RWPE2 (cell line): ENCODE measurements at regions not wholly inside any gene's neighbourhood (a gene's known extent, or its start where the extent isn't known, plus 50 kb on each side); places are given as distances from the start of the nearest gene placed in this dataset.

Source experiments
- ATAC-seq: fragments of 200-7000 bp; cut with Tn5 transposase; 3 replicates; pipeline ENCODE4 v1.9.1; 2021; ENCODE audit warnings: low read depth
- DNase-seq: peaks from one replicate; pipeline ENCODE4 v3.0.0-alpha.2; 2020; ENCODE audit warnings: low spot score
- H3K27ac ChIP-seq: fragments of 450-650 bp; 2 replicates; pipeline ENCODE4 v1.5.1; 2017; ENCODE audit warnings: mild to moderate bottlenecking; ENCODE audit not compliant: poor library complexity, severe bottlenecking
- H3K27me3 ChIP-seq: fragments of 250-450 bp; sonication (Bioruptor Pico); 2 replicates; pipeline ENCODE4 v1.5.1; 2021; ENCODE audit warnings: mild to moderate bottlenecking, moderate library complexity; ENCODE audit not compliant: insufficient read depth, poor library complexity, severe bottlenecking
- H3K36me3 ChIP-seq: fragments of 250-450 bp; sonication (Bioruptor Pico); 2 replicates; pipeline ENCODE4 v1.5.1; 2020; ENCODE audit warnings: low read depth, mild to moderate bottlenecking, moderate library complexity
- H3K4me1 ChIP-seq: fragments of 250-450 bp; sonication (Bioruptor Pico); 2 replicates; pipeline ENCODE4 v1.5.1; 2021; ENCODE audit warnings: mild to moderate bottlenecking, moderate library complexity; ENCODE audit not compliant: insufficient read depth, poor library complexity, severe bottlenecking
- H3K4me3 ChIP-seq: fragments of 250-450 bp; sonication (Bioruptor Pico); 2 replicates; pipeline ENCODE4 v1.5.1; 2021; ENCODE audit warnings: mild to moderate bottlenecking, moderate library complexity; ENCODE audit not compliant: severe bottlenecking
- H3K9me3 ChIP-seq: fragments of 250-450 bp; sonication (Bioruptor Pico); 2 replicates; pipeline ENCODE4 v1.5.1; 2021; ENCODE audit warnings: mild to moderate bottlenecking, moderate library complexity; ENCODE audit not compliant: severe bottlenecking
- CTCF ChIP-seq: fragments of 450-650 bp; IDR thresholded peaks from one replicate; pipeline ENCODE4 v1.5.1; 2017; ENCODE audit warnings: mild to moderate bottlenecking, moderate library complexity; ENCODE audit not compliant: poor library complexity, severe bottlenecking

GRCh38 chr11:109818290-109818689, 274.9 kb upstream of the ZC3H12C start:
- TF ChIP-seq CTCF = no peak
- DNase-seq = no peak
- Histone ChIP-seq H3K27ac (no peak overlapping the region), H3K27me3 (peaks cover 7% of the 10 kb centered on the region), H3K9me3 (no peaks in the 10 kb centered on the region), H3K4me1 (no peaks in the 10 kb centered on the region), H3K36me3 (no peaks in the 10 kb centered on the region), H3K4me3 (no peak overlapping the region)
- no peak for ATAC-seq

- ATAC-seq = no peak
- Histone ChIP-seq H3K36me3 (no peaks in the 10 kb centered on the region), H3K9me3 (no peaks in the 10 kb centered on the region), H3K27ac (no peak overlapping the region), H3K4me1 (no peaks in the 10 kb centered on the region), H3K4me3 (no peak overlapping the region), H3K27me3 (peaks cover 7% of the 10 kb centered on the region)
- DNase-seq = no peak
- no peak for TF ChIP-seq CTCF
These were observed 273.8 kb upstream of the ZC3H12C start for GRCh38 chr11:109819410-109819809.

GRCh38 chr11:109821511-109821910, 271.7 kb upstream of the ZC3H12C start:
- Histone ChIP-seq H3K27me3 (peaks cover 7% of the 10 kb centered on the region), H3K36me3 (no peaks in the 10 kb centered on the region), H3K27ac (no peak overlapping the region), H3K9me3 (no peaks in the 10 kb centered on the region), H3K4me3 (no peak overlapping the region), H3K4me1 (no peaks in the 10 kb centered on the region)
- no peak for DNase-seq
- ATAC-seq = no peak
- TF ChIP-seq CTCF = no peak

- no peaks in the 10 kb centered on the region for H3K9me3 ChIP-seq
- no peaks in the 10 kb centered on the region for H3K36me3 ChIP-seq
- ATAC-seq = no peak
- no peak for DNase-seq
- H3K4me3 ChIP-seq = no peak overlapping the region
- no peaks in the 10 kb centered on the region for H3K4me1 ChIP-seq
- no peak for TF ChIP-seq CTCF
- peaks cover 7% of the 10 kb centered on the region for H3K27me3 ChIP-seq
- H3K27ac ChIP-seq = no peak overlapping the region
These were observed 270.6 kb upstream of the ZC3H12C start for GRCh38 chr11:109822436-109823102.

GRCh38 chr11:109828387-109828786, 264.8 kb upstream of the ZC3H12C start:
- DNase-seq (no peak), ATAC-seq (no peak)
- H3K27ac ChIP-seq = no peak overlapping the region
- H3K27me3 ChIP-seq = no peaks in the 10 kb centered on the region
- H3K36me3 ChIP-seq = no peaks in the 10 kb centered on the region
- H3K4me1 ChIP-seq = no peaks in the 10 kb centered on the region
- no peaks in the 10 kb centered on the region for H3K9me3 ChIP-seq
- TF ChIP-seq CTCF = no peak
- H3K4me3 ChIP-seq = no peak overlapping the region
